MM.1S (cell line): ENCODE measurements at regions not wholly inside any gene's neighbourhood (a gene's known extent, or its start where the extent isn't known, plus 50 kb on each side); places are given as distances from the start of the nearest gene placed in this dataset.

Experiments
- DNase-seq: peaks from one replicate; pipeline ENCODE4 v3.0.0-alpha.2; 2015
- H2AFZ ChIP-seq: fragments of 300-600 bp; sonication (generic); 2 replicates; pipeline ENCODE4 v1.6.0; 2016; ENCODE audit warnings: antibody characterized with exemption, low read length
- H3F3A ChIP-seq: fragments of 300-600 bp; sonication (generic); 2 replicates; pipeline ENCODE4 v1.6.1; 2016; ENCODE audit warnings: mild to moderate bottlenecking, antibody characterized with exemption, low read length, moderate library complexity, mixed read lengths; ENCODE audit not compliant: insufficient read depth
- H3K27ac ChIP-seq: fragments of 300-600 bp; sonication (generic); 2 replicates; pipeline ENCODE4 v1.5.1; 2016; ENCODE audit warnings: mild to moderate bottlenecking, low read length
- H3K27me3 ChIP-seq: fragments of 300-600 bp; sonication (generic); replicated peaks from 2 replicates; pipeline ENCODE4 v1.6.0; 2016; ENCODE audit warnings: low read length; ENCODE audit not compliant: insufficient read depth
- H3K36me3 ChIP-seq: fragments of 300-600 bp; sonication (generic); replicated peaks from 2 replicates; pipeline ENCODE4 v1.6.1; 2016; ENCODE audit warnings: mild to moderate bottlenecking, low read length, mixed read lengths; ENCODE audit not compliant: insufficient read depth
- H3K4me1 ChIP-seq: fragments of 300-600 bp; sonication (generic); 2 replicates; pipeline ENCODE4 v1.6.1; 2016; ENCODE audit warnings: low read length, mixed read lengths
- H3K4me2 ChIP-seq: fragments of 300-600 bp; sonication (generic); 2 replicates; pipeline ENCODE4 v1.6.0; 2016; ENCODE audit warnings: low read depth, low read length
- H3K4me3 ChIP-seq: fragments of 300-600 bp; sonication (generic); 2 replicates; pipeline ENCODE4 v1.5.1; 2016; ENCODE audit warnings: low read length, mixed read lengths
- H3K79me2 ChIP-seq: fragments of 300-600 bp; sonication (generic); 2 replicates; pipeline ENCODE4 v1.6.1; 2016; ENCODE audit warnings: mixed run types, low read length, mixed read lengths
- H3K9ac ChIP-seq: fragments of 300-600 bp; sonication (generic); 2 replicates; pipeline ENCODE4 v1.6.1; 2016; ENCODE audit warnings: low read length, mixed read lengths
- H3K9me2 ChIP-seq: fragments of 300-600 bp; sonication (generic); replicated peaks from 2 replicates; pipeline ENCODE4 v1.6.1; 2016; ENCODE audit warnings: mild to moderate bottlenecking, low read length, mixed read lengths; ENCODE audit not compliant: insufficient read depth
- H3K9me3 ChIP-seq: fragments of 300-600 bp; sonication (generic); replicated peaks from 2 replicates; pipeline ENCODE4 v1.6.1; 2016; ENCODE audit warnings: mild to moderate bottlenecking, low read length, mixed read lengths; ENCODE audit not compliant: insufficient read depth
- H4K20me1 ChIP-seq: fragments of 300-600 bp; sonication (generic); 2 replicates; pipeline ENCODE4 v1.6.1; 2016; ENCODE audit warnings: mild to moderate bottlenecking, low read length, moderate library complexity, mixed read lengths; ENCODE audit not compliant: insufficient read depth
- CTCF ChIP-seq: fragments of 300-600 bp; sonication (generic); IDR thresholded peaks from 2 replicates; pipeline ENCODE4 v1.5.1; 2016; ENCODE audit warnings: antibody characterized with exemption, low read length, mixed read lengths
- EZH2 ChIP-seq: fragments of 300-600 bp; sonication (generic); optimal IDR thresholded peaks from 2 replicates; pipeline ENCODE3; 2017; ENCODE audit warnings: low read depth, mild to moderate bottlenecking, antibody characterized with exemption, low read length, mixed read lengths
- EZH2phosphoT487 ChIP-seq: fragments of 300-600 bp; sonication (generic); IDR thresholded peaks from 2 replicates; pipeline ENCODE4 v1.6.1; 2018; ENCODE audit warnings: antibody characterized with exemption, low read length

- H3K4me2 ChIP-seq: no peak overlapping the region
- H3K79me2 ChIP-seq: no peaks in the 10 kb centered on the region
- no peaks in the 10 kb centered on the region for H3F3A ChIP-seq
- no peaks in the 10 kb centered on the region for H3K9me2 ChIP-seq
- no peaks in the 10 kb centered on the region for H4K20me1 ChIP-seq
- peaks cover 46% of the 10 kb centered on the region for H3K27me3 ChIP-seq
- no peak overlapping the region for H3K9ac ChIP-seq
- no peak for TF ChIP-seq CTCF
- DNase-seq: no peak
- H3K27ac ChIP-seq: no peak overlapping the region
- no peaks in the 10 kb centered on the region for H3K4me1 ChIP-seq
- no peaks in the 10 kb centered on the region for H3K36me3 ChIP-seq
- no peaks in the 10 kb centered on the region for H3K9me3 ChIP-seq
- H2AFZ ChIP-seq: no peak overlapping the region
- no peak overlapping the region for H3K4me3 ChIP-seq
Measured at GRCh38 chr3:128551867-128552266, 58.9 kb upstream of the GATA2 start.

GRCh38 chr3:128551451-128551850 is 58.5 kb upstream of the GATA2 start:
- Histone ChIP-seq H3K9me3 (no peaks in the 10 kb centered on the region), H3K4me3 (no peak overlapping the region), H2AFZ (no peak overlapping the region), H3K4me2 (no peak overlapping the region), H3K9ac (no peak overlapping the region), H4K20me1 (no peaks in the 10 kb centered on the region), H3K4me1 (no peaks in the 10 kb centered on the region), H3K36me3 (no peaks in the 10 kb centered on the region), H3K27me3 (peaks cover 44% of the 10 kb centered on the region), H3K27ac (no peak overlapping the region), H3F3A (no peaks in the 10 kb centered on the region), H3K9me2 (no peaks in the 10 kb centered on the region), H3K79me2 (no peaks in the 10 kb centered on the region)
- no peak for DNase-seq
- TF ChIP-seq EZH2 (no peak), CTCF (no peak), EZH2phosphoT487 (no peak)

GRCh38 chr3:128550471-128551126 is 57.6 kb upstream of the GATA2 start:
- Histone ChIP-seq H3K36me3 (no peaks in the 10 kb centered on the region), H3K27ac (no peak overlapping the region), H3K4me1 (no peaks in the 10 kb centered on the region), H3K9ac (no peak overlapping the region), H4K20me1 (no peaks in the 10 kb centered on the region), H2AFZ (no peak overlapping the region), H3K4me2 (no peak overlapping the region), H3K4me3 (no peak overlapping the region), H3K27me3 (peaks cover 38% of the 10 kb centered on the region), H3K9me3 (no peaks in the 10 kb centered on the region), H3K79me2 (no peaks in the 10 kb centered on the region), H3K9me2 (no peaks in the 10 kb centered on the region), H3F3A (no peaks in the 10 kb centered on the region)
- no peak for TF ChIP-seq EZH2
- no peak for TF ChIP-seq CTCF
- no peak for TF ChIP-seq EZH2phosphoT487
- DNase-seq: no peak

GRCh38 chr3:128550113-128550440 is 57.1 kb upstream of the GATA2 start:
- no peak for TF ChIP-seq CTCF
- no peak for TF ChIP-seq EZH2phosphoT487
- no peak for TF ChIP-seq EZH2
- Histone ChIP-seq H3K9me2 (no peaks in the 10 kb centered on the region), H3K4me3 (no peak overlapping the region), H2AFZ (no peak overlapping the region), H3K9me3 (no peaks in the 10 kb centered on the region), H4K20me1 (no peaks in the 10 kb centered on the region), H3F3A (no peaks in the 10 kb centered on the region), H3K36me3 (no peaks in the 10 kb centered on the region), H3K4me1 (no peaks in the 10 kb centered on the region), H3K9ac (no peak overlapping the region), H3K4me2 (no peak overlapping the region), H3K79me2 (no peaks in the 10 kb centered on the region), H3K27me3 (peaks cover 34% of the 10 kb centered on the region), H3K27ac (no peak overlapping the region)
- no peak for DNase-seq
